ENCODE measurements at regions not wholly inside any gene's neighbourhood (a gene's known extent, or its start where the extent isn't known, plus 50 kb on each side); places are given as distances from the start of the nearest gene placed in this dataset.

DNA sequence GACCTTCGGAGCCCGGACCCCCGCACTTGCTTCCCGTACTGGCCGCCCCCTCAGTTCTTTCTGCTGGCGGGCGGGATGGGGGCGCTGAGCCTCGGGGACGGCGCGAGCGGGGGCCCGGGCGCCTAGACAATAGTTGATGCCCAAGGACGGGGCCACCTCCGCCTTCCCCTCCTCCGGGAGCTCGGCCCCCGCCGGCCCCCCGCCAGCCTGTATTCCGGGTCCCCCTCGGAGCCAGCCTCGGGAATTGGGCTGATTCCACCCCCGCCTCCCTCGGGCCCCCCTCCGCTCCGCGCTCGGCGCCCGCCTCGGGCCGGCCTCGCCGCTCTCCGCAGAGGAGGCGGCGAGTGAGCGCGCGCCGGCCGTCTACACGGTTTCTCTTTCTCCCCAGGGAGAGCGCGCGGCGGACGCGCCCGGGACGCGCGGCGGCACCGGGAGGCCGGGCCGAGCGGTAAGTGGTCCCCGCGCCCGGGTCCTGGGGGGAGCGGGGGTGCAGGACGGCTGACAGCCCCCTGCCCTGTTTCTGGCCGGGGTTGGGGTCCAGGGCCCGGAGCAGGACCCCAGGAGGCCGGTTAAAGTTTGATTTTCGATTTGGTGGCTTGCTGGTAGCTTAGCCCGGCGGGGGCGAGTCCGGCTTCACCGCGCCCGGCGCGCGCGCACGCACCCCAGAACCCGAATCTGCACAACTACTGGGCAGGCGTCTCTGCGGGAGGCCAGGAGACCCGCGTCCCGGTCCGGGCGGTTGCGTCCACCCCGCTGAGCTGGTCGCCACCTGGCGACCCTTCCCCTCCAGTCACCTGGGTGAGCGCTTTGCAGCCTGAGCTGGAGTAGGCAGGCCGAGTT, 413.7 kb downstream of the PCNX1 start:
- DNase-seq (ENCODE audit: low read depth, low spot score) = no peak
- H3K27ac ChIP-seq = peak overlapping the region; percentile 99

DNA sequence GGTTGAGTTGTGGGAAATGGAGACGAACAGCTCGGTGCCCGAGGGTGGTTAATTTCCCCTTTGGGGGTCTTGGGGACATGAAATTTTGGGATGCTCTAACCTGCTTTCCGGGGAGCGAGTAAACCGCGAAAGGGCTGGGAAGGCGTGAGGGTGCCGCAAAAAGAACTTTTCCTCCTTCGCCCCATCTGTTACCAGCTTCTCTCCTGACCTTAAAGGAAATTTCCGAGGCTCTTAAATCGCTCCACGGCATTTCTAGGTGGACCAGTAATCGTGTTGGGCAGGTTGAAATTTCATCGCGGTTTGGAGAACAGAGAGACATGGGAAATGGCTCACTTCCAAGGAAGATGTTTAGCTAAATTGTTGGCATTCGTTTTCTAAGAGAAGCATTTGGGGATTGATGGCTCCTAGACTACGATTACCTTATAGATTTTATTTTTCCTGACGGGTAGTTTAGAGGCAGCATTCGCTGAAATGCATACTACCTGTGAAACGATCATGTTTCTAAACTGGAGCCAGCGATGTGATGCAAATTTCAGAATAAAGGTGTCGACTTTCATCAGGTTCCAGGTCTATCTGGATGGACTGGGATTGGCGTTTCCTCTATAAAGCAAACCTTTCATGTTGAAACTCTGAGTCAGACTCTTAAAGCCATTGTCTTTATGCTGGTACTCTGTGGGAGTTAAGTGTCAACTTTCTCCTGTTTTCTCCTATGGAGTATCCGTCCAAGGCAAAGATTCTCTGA, 414.5 kb downstream of the PCNX1 start:
- peak; percentile 70 for DNase-seq (ENCODE audit: low read depth, low spot score)
- H3K27ac ChIP-seq = peak overlapping the region; percentile 99

DNA sequence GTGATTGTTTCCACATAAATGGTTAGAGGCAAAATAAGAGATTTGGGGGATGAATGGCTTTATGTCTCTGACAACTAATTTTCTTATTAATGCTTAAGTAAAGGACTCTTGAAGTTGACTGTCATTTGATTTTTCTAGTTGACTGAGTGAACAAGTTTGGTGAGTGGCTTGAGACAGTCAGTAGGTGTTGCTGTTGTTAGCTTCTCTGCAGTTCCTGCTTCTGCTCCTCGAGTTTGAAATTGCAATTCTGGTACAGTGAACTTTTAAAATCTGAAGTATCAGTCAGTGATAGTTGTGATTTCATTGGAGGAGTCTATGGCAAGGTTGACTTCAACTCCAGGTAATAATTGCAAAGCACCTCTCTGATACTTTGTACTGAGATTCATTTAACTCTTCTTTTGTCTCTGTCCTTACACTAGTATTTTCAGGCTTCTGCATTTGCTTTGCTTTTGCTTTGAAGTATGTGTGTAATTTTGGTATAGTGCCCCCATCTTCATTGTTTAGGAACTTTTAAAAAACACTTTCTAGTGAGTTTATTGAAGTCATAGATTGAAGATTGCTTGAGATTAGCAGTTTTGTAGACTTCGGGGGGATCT, 415.5 kb downstream of the PCNX1 start:
- H3K27ac ChIP-seq = peak overlapping the region; percentile 99
- no peak for DNase-seq (ENCODE audit: low read depth, low spot score)

DNA sequence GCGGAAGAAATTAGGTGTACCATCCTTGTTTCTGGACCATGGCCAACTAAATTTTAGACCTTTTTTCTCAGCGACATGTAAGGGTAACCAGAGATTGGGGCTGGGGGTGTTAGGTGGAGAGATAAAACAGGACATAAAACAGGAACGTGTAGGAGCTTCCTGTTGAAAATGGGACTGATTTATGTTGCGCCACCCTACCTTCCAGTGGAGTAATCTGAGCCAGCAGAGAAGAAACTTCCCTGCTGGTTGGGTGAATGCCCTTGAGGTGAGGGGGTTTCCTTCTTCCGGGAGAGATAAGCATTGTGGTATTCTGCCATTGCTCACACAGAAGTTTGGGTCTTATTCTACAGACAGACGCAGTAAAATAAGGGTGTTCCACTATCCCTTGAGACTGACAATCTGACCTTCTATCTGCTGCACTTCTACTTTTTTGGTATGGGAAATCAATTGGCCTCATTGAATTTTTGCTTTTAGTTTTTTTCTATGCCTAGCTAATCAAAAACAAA, 417.6 kb downstream of the PCNX1 start:
- H3K27ac ChIP-seq = no peak overlapping the region
- DNase-seq (ENCODE audit: low read depth, low spot score) = no peak

DNA sequence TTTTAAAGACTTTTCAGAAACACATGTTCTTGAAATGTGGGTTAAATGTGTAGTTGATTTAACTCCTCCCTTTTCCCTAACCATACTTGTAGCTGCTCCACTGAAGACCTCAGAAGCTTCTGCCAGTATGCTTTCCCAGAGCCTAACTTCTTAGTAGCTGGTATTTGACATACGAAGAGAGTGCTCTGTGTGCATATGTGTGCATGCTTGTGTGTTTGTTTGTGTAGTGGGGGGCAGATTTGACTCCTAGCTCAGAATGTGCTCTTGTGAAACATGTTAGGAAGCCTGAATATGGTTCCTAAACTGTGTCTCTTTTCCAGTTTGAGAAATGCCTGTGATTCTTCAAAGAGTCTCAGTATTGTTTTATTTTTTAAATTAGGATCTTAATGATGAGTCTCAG, 420.4 kb downstream of the PCNX1 start:
- no peak overlapping the region for H3K27ac ChIP-seq
- DNase-seq (ENCODE audit: low read depth, low spot score) = no peak

DNA sequence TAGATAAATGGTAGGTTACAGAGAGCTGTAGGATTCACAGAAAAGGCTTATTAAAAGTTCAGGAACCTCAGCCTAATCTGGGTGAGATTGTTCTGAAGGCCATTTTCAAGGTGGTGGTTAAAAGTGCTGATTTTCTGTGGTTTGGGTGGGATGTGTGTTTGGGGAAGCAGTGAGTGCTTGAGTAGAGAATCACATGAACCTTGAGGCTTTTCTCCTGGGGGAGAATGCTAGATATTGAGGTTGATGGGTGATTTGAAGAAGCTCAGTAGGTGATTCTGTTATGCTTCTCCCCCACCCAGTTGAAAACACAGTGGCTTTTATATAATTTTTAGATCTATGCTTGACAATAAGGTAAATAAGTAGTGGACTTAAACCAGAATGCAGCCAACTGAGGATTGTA, 420.9 kb downstream of the PCNX1 start:
- no peak overlapping the region for H3K27ac ChIP-seq
- no peak for DNase-seq (ENCODE audit: low read depth, low spot score)

DNA sequence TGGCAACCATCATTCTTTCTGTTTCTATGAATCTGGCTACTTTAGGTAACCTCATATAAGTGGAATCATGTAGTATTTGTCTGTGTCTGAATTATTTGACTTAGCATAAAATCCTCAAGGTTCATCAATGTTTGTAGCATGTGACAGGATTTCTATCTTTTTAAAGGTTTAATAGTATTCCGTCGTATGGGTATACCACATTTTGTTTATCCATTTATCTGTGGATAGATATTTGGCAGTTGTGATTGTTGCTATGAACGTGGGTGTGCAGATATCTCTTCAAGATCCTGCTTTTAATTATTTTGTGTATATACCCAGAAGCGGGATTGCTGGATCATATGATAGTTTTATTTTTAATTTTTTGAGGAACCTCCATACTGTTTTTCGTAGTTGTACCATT, 421.7 kb downstream of the PCNX1 start:
- no peak overlapping the region for H3K27ac ChIP-seq
- no peak for DNase-seq (ENCODE audit: low read depth, low spot score)

DNA sequence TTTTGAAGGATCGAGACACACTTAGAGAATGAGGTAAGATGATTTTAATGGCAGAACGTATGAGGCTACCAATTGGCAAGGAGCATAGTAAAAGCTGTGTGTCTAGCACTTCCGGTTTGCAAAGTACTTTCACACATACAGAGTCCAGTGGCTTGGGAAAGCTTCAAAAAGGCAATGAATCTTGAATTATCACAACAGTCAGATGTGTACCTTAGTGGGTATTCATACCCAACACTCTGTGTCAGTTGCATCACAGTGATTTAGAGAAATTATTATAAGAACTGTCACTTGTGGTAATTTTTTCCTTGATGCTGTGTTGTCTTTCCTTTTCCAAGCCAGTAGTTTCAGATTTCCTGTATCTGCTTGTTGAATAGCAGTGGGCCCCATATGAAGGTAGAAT, 424.1 kb downstream of the PCNX1 start:
- no peak overlapping the region for H3K27ac ChIP-seq
- DNase-seq (ENCODE audit: low read depth, low spot score) = no peak

DNA sequence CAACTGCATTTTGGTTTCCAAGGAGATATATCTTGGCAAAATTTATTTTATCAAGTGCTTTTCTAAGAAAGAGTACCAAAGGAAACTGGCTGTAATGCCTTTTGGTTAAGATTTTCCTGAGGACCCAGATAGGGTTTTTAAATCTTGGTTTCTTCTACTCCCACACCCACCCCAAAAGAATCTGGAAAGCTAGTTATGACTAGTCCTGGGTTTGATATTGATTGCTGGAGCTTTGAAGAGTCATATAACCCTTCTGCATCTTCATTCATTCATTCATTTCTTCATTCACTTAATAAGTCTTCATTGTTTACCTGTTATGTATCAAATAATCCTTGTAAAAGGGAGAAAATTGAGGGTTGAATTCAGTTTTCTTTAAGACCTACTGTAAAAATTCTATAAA, 425.2 kb downstream of the PCNX1 start:
- no peak overlapping the region for H3K27ac ChIP-seq
- no peak for DNase-seq (ENCODE audit: low read depth, low spot score)

DNA sequence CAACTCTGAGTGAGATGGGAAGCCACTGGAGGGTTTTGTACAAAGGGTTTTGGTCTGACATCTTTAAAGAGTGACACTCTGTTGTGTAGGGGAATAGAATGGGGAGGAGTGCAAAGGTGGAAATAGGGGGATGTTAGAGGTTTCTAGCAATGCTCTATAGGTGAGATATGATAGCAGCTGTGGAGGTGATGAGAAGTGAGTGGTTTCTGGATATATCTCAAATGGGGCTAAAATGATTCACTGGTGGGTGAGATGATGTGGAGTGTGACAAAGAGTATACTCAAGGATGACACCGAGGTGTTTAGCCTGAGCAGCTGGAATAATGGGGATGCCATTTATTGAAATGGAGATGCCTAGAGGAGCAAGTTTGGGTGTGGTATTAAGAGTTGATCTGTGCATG, 426.4 kb downstream of the PCNX1 start:
- DNase-seq (ENCODE audit: low read depth, low spot score) = no peak
- H3K27ac ChIP-seq = no peak overlapping the region

DNA sequence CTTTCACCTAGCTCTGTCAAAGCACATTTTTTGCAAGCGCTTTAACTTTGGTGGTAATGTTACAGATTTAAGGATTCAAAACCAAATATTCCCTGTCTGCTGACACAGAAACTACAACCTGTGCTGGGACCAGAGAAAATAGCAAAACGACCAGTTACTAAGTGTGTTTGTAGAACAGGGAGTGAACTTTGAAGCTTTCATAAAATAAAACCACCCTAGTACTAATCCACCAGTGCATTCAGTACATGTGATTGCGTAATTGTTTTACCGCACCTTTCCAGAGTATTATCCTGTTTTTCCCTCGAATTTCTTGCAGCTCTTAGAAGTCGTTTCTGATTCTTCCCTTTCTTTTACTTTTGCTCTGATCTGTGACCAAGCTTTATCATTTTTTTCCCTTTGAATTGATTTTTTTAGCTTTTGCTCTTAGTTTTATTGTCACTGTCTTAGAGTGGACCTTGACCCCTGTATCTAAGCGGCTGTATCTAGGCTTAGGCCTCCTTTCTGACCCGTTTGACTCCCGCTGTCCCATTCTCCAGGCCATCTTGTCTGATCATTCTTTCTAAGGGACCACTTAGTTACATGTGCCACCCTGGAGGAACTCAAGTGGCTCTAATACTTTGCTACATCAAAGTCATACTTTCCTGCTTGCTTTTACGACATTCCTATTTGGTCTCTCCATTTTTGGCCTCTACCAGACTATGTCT, 429.4 kb downstream of the PCNX1 start:
- H3K27ac ChIP-seq = no peak overlapping the region
- no peak for DNase-seq (ENCODE audit: low read depth, low spot score)

DNA sequence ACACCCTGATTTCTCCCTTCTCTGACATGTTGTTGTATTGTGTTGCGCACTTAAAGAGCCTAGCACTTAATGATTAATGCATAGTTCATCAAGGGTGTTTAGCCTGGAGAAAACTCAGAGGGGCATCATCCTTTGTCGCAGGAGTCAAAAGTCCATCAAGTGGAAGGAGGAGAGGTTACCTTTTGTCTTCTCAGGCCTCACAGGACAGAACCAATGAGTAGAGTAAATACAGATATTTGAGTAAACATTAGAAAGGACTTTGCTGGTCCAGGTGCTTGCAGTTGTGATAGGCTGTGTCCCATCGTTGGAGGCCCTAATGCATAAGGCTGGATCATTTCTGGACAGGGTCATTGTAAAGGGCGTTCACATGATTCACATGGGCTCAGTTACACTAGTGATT, 430.9 kb downstream of the PCNX1 start:
- no peak overlapping the region for H3K27ac ChIP-seq
- no peak for DNase-seq (ENCODE audit: low read depth, low spot score)

DNA sequence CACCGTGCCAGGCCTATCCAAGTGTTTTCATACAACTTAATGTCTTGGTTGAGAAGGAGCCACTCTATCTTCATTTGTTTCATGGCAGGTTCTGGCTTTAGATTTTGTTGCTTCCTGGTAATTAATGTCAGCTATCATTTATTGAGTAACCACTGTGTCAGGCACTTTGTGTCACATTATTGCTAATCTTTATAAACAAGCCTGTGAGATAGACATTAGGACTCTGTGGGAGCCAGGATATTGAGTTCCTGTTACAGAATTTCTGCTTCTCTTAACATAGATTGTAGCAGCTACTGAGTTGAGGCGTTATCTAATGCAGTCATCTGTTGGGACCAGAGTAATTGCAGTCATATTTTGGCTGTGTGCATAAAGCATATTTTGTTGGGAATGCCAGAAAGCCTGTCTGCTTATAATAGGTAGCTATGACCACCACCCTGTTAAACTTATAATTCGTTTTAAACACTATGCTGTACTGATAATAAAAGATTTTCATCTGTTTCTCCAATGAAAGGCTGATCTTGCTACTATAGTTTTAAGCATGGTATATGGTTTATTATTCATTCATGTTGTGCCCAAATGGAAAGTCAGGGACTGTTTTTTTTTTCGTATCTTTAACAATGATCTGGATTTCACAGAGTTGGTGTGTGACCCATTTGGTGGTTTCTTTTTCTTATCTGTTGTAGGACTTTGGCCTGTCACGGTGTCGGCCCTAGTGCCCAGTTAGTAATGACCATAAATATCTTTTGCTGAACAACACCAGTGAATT, 432.6 kb downstream of the PCNX1 start:
- no peak for DNase-seq (ENCODE audit: low read depth, low spot score)
- no peak overlapping the region for H3K27ac ChIP-seq

DNA sequence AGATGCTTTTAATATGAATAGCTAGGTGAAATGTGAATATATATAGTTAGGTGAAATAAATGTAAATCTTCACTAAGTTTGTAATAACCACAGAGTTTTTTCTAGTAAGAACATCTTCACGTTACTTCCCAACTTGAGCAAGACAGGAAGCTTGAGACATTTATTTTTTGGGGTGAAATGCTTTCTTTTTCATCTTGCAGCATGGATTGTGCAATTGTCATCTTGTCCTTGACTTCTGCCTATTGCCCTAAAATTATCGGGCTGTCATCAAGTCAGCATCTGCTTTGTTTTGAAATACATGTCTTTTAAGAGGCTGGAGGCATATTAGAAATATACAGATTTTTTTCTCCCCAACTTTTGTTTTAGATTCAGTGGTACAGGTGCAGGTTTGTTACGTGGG, 433.9 kb downstream of the PCNX1 start:
- no peak overlapping the region for H3K27ac ChIP-seq

DNA sequence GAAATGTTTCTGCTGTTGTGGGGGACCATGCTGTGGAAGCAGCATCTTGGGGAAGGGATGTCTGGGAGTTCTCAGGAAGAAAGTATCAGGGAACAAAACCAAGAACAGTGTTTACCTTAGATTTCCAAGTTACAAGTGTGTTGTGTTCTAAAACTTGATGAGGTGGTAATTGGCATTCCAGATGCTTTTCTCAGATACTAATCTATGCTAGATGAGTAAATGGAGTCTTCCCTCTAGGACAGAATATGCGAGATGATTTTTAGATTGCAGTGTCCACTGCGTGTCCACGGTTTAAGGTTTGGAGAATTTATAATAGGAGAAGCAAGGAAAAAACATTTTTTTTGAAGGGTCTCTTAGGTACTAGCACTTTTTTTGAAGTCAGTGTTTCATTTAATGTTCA, 436.5 kb downstream of the PCNX1 start:
- no peak for DNase-seq (ENCODE audit: low read depth, low spot score)

More for the DNA sequence above, 433.9 kb downstream of the PCNX1 start:
- no peak for DNase-seq (ENCODE audit: low read depth, low spot score)

DNA sequence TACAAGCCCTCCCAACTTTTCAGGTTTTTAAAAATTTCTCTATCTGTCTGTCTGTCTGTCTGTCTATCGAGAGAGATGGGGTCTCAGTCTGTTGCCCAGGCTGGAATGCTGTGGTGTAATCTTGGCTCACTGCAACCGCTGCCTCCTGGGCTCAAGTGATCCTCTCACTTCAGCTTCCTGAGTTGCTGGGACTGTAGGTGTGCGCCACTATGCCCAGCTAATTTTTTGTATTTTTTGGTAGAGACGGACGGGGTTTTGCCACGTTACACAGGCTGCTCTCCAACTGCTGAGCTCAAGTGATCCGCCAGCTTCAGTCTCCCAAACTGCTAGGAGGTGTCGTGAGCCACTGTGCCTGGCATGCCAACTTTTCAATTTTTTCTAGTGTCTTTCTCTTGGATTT, 437.2 kb downstream of the PCNX1 start:
- no peak overlapping the region for H3K27ac ChIP-seq
- DNase-seq (ENCODE audit: low read depth, low spot score) = no peak

More for the DNA sequence above, 436.5 kb downstream of the PCNX1 start:
- H3K27ac ChIP-seq = no peak overlapping the region

DNA sequence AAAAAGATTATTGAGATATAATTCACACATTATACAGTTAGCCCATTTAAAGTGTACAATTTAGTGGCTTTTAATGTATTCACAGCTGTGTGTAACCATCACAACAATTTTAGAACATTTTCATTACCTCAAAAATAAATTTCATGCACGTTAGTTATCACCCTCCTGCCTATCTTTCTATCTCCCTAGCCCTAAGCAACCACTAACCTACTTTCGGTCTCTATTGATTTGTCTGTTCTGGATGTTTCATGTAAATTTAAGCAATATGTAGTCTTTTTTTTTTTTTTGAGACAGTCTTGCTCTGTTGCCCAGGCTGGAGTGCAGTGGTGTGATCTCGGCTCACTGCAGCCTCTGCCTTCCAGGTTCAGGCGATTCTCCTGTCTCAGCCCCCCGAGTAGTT, 439.4 kb downstream of the PCNX1 start:
- H3K27ac ChIP-seq = no peak overlapping the region
- no peak for DNase-seq (ENCODE audit: low read depth, low spot score)

DNA sequence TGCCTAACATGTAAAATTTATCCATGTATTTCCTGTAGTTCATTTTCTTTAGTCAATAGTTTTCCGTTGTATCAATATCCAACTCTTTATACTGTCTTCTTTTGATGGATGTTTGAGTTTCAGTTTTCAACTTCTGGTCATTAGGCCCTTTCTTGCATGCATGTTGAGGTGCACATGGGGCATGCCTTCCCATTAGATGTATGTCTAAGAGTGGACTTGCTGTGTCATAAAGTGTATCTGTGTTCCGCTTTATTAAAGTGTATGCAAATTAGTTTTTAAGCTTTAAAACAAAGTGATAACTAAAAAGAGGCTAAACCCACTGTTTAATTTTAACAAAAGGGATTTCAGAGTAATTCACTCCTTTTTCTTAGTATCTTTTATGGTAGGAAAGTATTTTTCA, 441.1 kb downstream of the PCNX1 start:
- no peak overlapping the region for H3K27ac ChIP-seq

DNA sequence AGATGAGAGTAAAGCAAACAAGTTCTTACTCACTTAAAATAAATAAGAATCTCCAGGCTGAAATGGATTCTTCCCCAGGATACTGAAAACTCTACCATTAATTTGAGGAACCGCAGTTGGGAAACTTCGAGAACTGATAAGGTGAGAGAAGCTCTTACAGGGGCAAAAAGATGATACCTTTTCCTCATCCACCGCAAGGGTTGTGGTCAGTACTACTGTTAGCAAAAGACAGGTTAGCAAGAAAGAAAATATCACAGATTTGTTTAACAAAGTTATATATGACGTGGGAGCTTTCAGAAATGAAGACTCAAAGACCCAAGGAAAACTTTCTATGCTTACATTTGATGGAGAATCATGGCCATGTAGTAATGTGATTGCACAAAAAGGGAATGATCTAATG, 441.6 kb downstream of the PCNX1 start:
- no peak overlapping the region for H3K27ac ChIP-seq
- no peak for DNase-seq (ENCODE audit: low read depth, low spot score)

More for the DNA sequence above, 441.1 kb downstream of the PCNX1 start:
- no peak for DNase-seq (ENCODE audit: low read depth, low spot score)

DNA sequence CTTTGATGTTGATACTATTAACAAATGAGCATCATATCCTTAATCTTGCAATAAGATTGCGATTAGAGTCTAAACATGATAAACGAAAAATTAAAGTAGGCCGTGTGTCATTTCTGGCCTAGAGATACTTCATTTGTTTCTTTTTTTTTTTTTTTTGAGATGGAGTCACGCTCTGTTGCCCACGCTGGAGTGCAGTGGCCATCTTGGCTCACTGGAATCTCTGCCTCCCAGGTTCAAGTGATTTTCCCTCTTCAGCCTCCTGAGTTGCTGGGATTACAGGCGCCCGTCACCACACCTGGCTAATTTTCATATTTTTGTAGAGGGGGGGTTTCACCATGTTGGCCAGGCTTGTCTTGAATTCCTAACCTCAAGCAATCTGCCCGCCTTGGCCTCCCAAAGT, 446.9 kb downstream of the PCNX1 start:
- DNase-seq (ENCODE audit: low read depth, low spot score) = no peak
- H3K27ac ChIP-seq = peak overlapping the region; percentile 51

All from epithelial cell of prostate (primary cell).